ENCODE measurements at regions not wholly inside any gene's neighbourhood (a gene's known extent, or its start where the extent isn't known, plus 50 kb on each side); places are given as distances from the start of the nearest gene placed in this dataset.

- DNase-seq (ENCODE audit: low spot score), result no peak
- intact Hi-C loops (cut with DNase I), result no loop called here
These were observed 245.0 kb upstream of the POU2AF2 start for GRCh38 chr11:111000400-111001080.

GRCh38 chr11:110992481-110992880, 253.0 kb upstream of the POU2AF2 start:
- intact Hi-C loops (cut with DNase I), result no loop called here

GRCh38 chr11:110991661-110992355, 253.7 kb upstream of the POU2AF2 start:
- intact Hi-C loops (cut with DNase I), result no loop called here
- peak; percentile 77 for DNase-seq (ENCODE audit: low spot score)

More at GRCh38 chr11:110992481-110992880, 253.0 kb upstream of the POU2AF2 start:
- DNase-seq (ENCODE audit: low spot score), result no peak

GRCh38 chr11:110990311-110990710, 255.2 kb upstream of the POU2AF2 start:
- intact Hi-C loops (cut with DNase I), result no loop called here
- no peak for DNase-seq (ENCODE audit: low spot score)

- intact Hi-C loops (cut with DNase I), result no loop called here
- DNase-seq (ENCODE audit: low spot score), result no peak
These were observed 255.9 kb upstream of the POU2AF2 start for GRCh38 chr11:110989428-110990133.

GRCh38 chr11:110988671-110989070, 256.9 kb upstream of the POU2AF2 start:
- DNase-seq (ENCODE audit: low spot score), result no peak
- intact Hi-C loops (cut with DNase I), result no loop called here

GRCh38 chr11:110986016-110986415, 259.5 kb upstream of the POU2AF2 start:
- no peak for DNase-seq (ENCODE audit: low spot score)
- intact Hi-C loops (cut with DNase I), result no loop called here

GRCh38 chr11:110985547-110985946, 260.0 kb upstream of the POU2AF2 start:
- intact Hi-C loops (cut with DNase I), result no loop called here
- DNase-seq (ENCODE audit: low spot score), result no peak

GRCh38 chr11:110984693-110985092, 260.8 kb upstream of the POU2AF2 start:
- intact Hi-C loops (cut with DNase I), result no loop called here
- DNase-seq (ENCODE audit: low spot score), result no peak

- intact Hi-C loops (cut with DNase I), result no loop called here
- no peak for DNase-seq (ENCODE audit: low spot score)
These were observed 261.4 kb upstream of the POU2AF2 start for GRCh38 chr11:110984147-110984546.

- no peak for DNase-seq (ENCODE audit: low spot score)
- intact Hi-C loops (cut with DNase I), result no loop called here
These were observed 263.3 kb upstream of the POU2AF2 start for GRCh38 chr11:110982214-110982613.

GRCh38 chr11:110979696-110980095, 265.8 kb upstream of the POU2AF2 start:
- DNase-seq (ENCODE audit: low spot score), result no peak
- intact Hi-C loops (cut with DNase I), result no loop called here

- DNase-seq (ENCODE audit: low spot score), result no peak
- intact Hi-C loops (cut with DNase I), result no loop called here
These were observed 265.4 kb upstream of the ARHGAP20 start for GRCh38 chr11:110977661-110978060.

GRCh38 chr11:110974731-110975130, 262.5 kb upstream of the ARHGAP20 start:
- no peak for DNase-seq (ENCODE audit: low spot score)
- intact Hi-C loops (cut with DNase I), result no loop called here

- intact Hi-C loops (cut with DNase I), result no loop called here
- DNase-seq (ENCODE audit: low spot score), result no peak
These were observed 261.3 kb upstream of the ARHGAP20 start for GRCh38 chr11:110973401-110973980.

- intact Hi-C loops (cut with DNase I), result no loop called here
- DNase-seq (ENCODE audit: low spot score), result no peak
These were observed 260.4 kb upstream of the ARHGAP20 start for GRCh38 chr11:110972640-110973039.

- no peak for DNase-seq (ENCODE audit: low spot score)
- intact Hi-C loops (cut with DNase I), result no loop called here
These were observed 259.9 kb upstream of the ARHGAP20 start for GRCh38 chr11:110972106-110972505.

- intact Hi-C loops (cut with DNase I), result no loop called here
- DNase-seq (ENCODE audit: low spot score), result no peak
These were observed 258.9 kb upstream of the ARHGAP20 start for GRCh38 chr11:110971140-110971539.

- intact Hi-C loops (cut with DNase I), result no loop called here
- DNase-seq (ENCODE audit: low spot score), result no peak
These were observed 256.3 kb upstream of the ARHGAP20 start for GRCh38 chr11:110968348-110969062.

GRCh38 chr11:110966131-110966530, 253.9 kb upstream of the ARHGAP20 start:
- no peak for DNase-seq (ENCODE audit: low spot score)
- intact Hi-C loops (cut with DNase I), result no loop called here

Data from posterior vena cava (tissue), 2 donors.